Karpas-422 (cell line): ENCODE measurements at regions not wholly inside any gene's neighbourhood (a gene's known extent, or its start where the extent isn't known, plus 50 kb on each side); places are given as distances from the start of the nearest gene placed in this dataset.

Experiments
- DNase-seq: peaks from one replicate; pipeline ENCODE4 v3.0.0-alpha.2; 2015
- H2AFZ ChIP-seq: fragments of 200-600 bp; sonication (generic); 2 replicates; pipeline ENCODE4 v1.6.1; 2014; ENCODE audit warnings: antibody characterized with exemption, low read length, mixed read lengths
- H3K27ac ChIP-seq: fragments of 200-600 bp; sonication (generic); 2 replicates; pipeline ENCODE4 v1.5.1; 2014; ENCODE audit warnings: mild to moderate bottlenecking, low read length, moderate library complexity
- H3K27me3 ChIP-seq: fragments of 200-600 bp; sonication (generic); 2 replicates; pipeline ENCODE4 v1.6.1; 2014; ENCODE audit warnings: low read length, mixed read lengths
- H3K36me3 ChIP-seq: fragments of 200-600 bp; sonication (generic); 2 replicates; pipeline ENCODE4 v1.6.1; 2014; ENCODE audit warnings: low read length, mixed read lengths; ENCODE audit not compliant: insufficient read depth
- H3K4me1 ChIP-seq: fragments of 200-600 bp; sonication (generic); 2 replicates; pipeline ENCODE4 v1.6.1; 2014; ENCODE audit warnings: mild to moderate bottlenecking, low read length, mixed read lengths
- H3K4me2 ChIP-seq: fragments of 200-600 bp; sonication (generic); 2 replicates; pipeline ENCODE4 v1.6.1; 2014; ENCODE audit warnings: low read length, low read depth, mild to moderate bottlenecking; ENCODE audit not compliant: poor library complexity, severe bottlenecking
- H3K4me3 ChIP-seq: fragments of 200-600 bp; sonication (generic); 2 replicates; pipeline ENCODE4 v1.5.1; 2014; ENCODE audit warnings: mild to moderate bottlenecking, antibody characterized with exemption, low read length, mixed read lengths
- H3K79me2 ChIP-seq: fragments of 200-600 bp; sonication (generic); 2 replicates; pipeline ENCODE4 v1.6.1; 2014; ENCODE audit warnings: mild to moderate bottlenecking, low read length, mixed read lengths
- H3K9ac ChIP-seq: fragments of 200-600 bp; sonication (generic); 2 replicates; pipeline ENCODE4 v1.6.0; 2014; ENCODE audit warnings: low read length
- H3K9me2 ChIP-seq: fragments of 200-600 bp; sonication (generic), shearing (Covaris generic); replicated peaks from 2 replicates; pipeline ENCODE4 v1.6.0; 2014; ENCODE audit warnings: mild to moderate bottlenecking, low read length, moderate library complexity; ENCODE audit not compliant: insufficient read depth
- H3K9me3 ChIP-seq: fragments of 300-700, 200-600 bp; sonication (generic); 2 replicates; pipeline ENCODE4 v1.6.1; 2014; ENCODE audit warnings: low read length, mixed read lengths
- H4K20me1 ChIP-seq: fragments of 200-600 bp; sonication (generic); 2 replicates; pipeline ENCODE4 v1.6.1; 2014; ENCODE audit warnings: mild to moderate bottlenecking, antibody characterized with exemption, low read length, low read depth; ENCODE audit not compliant: insufficient read depth

DNA sequence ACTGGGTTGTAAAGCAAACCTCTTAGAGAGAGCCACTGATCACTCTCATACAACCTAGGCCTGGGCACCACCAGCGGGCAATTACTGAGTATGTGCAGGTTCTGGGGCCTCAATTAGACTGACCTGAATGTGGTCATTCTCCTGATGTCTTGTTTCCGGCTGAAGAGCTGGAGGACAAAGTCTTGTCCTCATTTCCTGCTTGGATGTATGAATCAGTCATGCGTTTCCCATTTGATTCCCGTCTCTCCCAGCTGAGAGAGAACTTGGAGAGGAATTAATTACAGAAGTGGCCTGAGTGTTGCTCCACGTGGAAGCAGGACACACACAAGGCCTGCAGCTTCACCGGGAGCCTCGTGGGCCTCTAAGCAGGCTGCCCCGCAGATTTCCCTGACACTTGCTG, 799.3 kb upstream of the ARGLU1 start:
- H4K20me1 ChIP-seq, result no peaks in the 10 kb centered on the region
- H3K79me2 ChIP-seq, result no peaks in the 10 kb centered on the region
- no peaks in the 10 kb centered on the region for H3K4me1 ChIP-seq
- H3K36me3 ChIP-seq, result no peaks in the 10 kb centered on the region
- H2AFZ ChIP-seq, result no peak overlapping the region
- no peaks in the 10 kb centered on the region for H3K27me3 ChIP-seq
- no peak overlapping the region for H3K4me2 ChIP-seq
- no peaks in the 10 kb centered on the region; the same call in 1 of the 2 replicates for H3K9me2 ChIP-seq
- H3K9ac ChIP-seq, result no peak overlapping the region
- 0 out of 2 replicates have a peak, but pooled peaks cover 4% of the 10 kb centered on the region for H3K9me3 ChIP-seq
- H3K4me3 ChIP-seq, result no peak overlapping the region
- no peak overlapping the region for H3K27ac ChIP-seq
- no peak for DNase-seq

DNA sequence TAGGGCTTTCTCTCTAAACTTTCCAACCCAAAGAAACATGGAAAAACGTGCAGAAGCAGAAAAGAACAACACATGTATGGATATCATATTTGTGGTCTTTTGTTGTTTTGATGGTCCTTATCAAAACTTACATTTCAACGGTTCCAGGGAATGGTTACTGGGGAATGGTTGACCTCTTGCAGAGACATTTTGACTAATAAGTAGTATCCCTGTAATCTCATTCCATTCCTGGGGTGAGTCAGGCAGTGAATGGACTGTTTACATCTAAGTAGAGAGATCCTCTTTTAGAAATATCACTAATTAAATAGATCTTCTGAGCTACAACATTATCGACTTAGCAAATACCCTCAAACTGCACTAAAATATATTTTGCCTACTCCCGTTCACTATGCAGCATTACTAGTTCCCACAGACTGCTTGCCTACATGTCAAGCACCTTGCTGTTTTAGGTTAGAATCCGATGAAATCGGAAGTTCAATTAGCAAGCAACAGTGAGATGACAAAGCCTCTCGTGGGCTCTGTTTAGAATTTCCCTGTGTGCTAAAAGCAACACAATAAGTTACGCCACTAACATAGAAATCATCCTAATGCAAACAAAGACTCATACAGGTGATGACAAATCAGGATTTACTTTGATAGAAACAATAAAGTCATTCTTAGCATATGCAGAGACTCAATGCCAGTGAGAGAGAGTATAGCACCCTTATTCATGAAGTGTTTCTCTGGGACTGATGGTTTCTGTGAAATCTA, 797.7 kb upstream of the ARGLU1 start:
- Histone ChIP-seq H3K27ac (no peak overlapping the region), H2AFZ (no peak overlapping the region), H3K4me3 (no peak overlapping the region), H3K79me2 (no peaks in the 10 kb centered on the region), H3K9me3 (0 out of 2 replicates have a peak, but pooled peaks cover 4% of the 10 kb centered on the region), H3K4me2 (no peak overlapping the region), H3K9me2 (no peaks in the 10 kb centered on the region; the same call in 1 of the 2 replicates), H3K36me3 (no peaks in the 10 kb centered on the region), H3K4me1 (no peaks in the 10 kb centered on the region), H4K20me1 (no peaks in the 10 kb centered on the region), H3K27me3 (no peaks in the 10 kb centered on the region), H3K9ac (no peak overlapping the region)
- no peak for DNase-seq

DNA sequence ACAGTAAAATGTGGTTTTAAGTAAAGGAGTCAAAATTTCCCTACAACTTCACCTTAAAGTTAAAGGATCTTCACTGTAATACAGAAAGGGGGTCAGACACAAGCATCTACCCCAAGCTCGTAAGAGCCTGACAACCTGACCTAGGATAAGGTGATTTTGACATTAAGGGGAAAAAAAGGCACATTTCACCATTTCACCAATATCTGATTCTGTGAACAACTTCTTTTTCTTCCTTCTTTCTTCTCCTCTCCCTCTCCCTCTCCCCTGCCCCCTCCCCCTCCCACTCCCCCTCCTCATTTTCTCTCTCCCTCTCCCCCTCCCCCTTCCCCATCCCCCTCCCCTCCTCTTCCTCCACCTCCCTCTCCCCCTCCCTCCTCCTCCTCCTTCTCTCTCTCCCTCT, 796.7 kb upstream of the ARGLU1 start:
- no peak overlapping the region for H2AFZ ChIP-seq
- H3K27ac ChIP-seq, result no peak overlapping the region
- peaks cover 4% of the 10 kb centered on the region; the same call in 1 of the 2 replicates for H3K9me3 ChIP-seq
- DNase-seq, result no peak
- H3K27me3 ChIP-seq, result no peaks in the 10 kb centered on the region
- H3K4me1 ChIP-seq, result no peaks in the 10 kb centered on the region
- no peak overlapping the region for H3K4me3 ChIP-seq
- no peak overlapping the region for H3K9ac ChIP-seq
- H4K20me1 ChIP-seq, result no peaks in the 10 kb centered on the region
- no peak overlapping the region for H3K4me2 ChIP-seq
- no peaks in the 10 kb centered on the region for H3K79me2 ChIP-seq
- no peaks in the 10 kb centered on the region for H3K36me3 ChIP-seq
- no peaks in the 10 kb centered on the region; the same call in 1 of the 2 replicates for H3K9me2 ChIP-seq

DNA sequence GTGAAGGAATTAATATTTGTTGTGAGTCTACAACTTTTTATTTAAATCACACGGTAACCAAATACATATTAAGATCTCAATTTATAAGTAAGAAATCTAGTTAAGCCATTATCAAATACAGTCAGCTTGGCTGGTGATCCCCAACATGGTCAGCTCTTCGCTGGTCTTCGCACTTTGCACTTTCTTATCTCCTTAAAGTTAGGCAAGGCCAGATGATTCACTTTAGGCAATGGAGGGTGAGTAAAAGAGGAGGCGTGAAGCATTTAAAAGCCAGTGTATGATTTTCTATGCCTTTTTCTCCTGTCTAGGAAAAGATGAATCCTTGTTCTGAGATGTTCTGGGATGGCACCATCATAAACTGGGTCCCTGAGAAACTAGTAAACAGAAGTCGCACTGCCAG, 793.7 kb upstream of the ARGLU1 start:
- no peak overlapping the region for H3K4me2 ChIP-seq
- no peaks in the 10 kb centered on the region for H3K79me2 ChIP-seq
- no peak overlapping the region for H2AFZ ChIP-seq

GRCh38 chr13:107360010-107360409, 792.1 kb upstream of the ARGLU1 start:
- no peak for DNase-seq
- Histone ChIP-seq H2AFZ (no peak overlapping the region), H4K20me1 (no peaks in the 10 kb centered on the region), H3K27ac (no peak overlapping the region), H3K4me3 (no peak overlapping the region), H3K9me2 (no peaks in the 10 kb centered on the region; the same call in 1 of the 2 replicates), H3K4me2 (no peak overlapping the region), H3K36me3 (no peaks in the 10 kb centered on the region), H3K9ac (no peak overlapping the region), H3K79me2 (no peaks in the 10 kb centered on the region), H3K27me3 (no peaks in the 10 kb centered on the region), H3K4me1 (no peaks in the 10 kb centered on the region), H3K9me3 (peaks cover 3% of the 10 kb centered on the region)

More for the DNA sequence above, 793.7 kb upstream of the ARGLU1 start:
- peaks cover 3% of the 10 kb centered on the region for H3K9me3 ChIP-seq
- no peak overlapping the region for H3K9ac ChIP-seq
- no peaks in the 10 kb centered on the region for H3K36me3 ChIP-seq
- no peak overlapping the region for H3K4me3 ChIP-seq
- H3K27me3 ChIP-seq, result no peaks in the 10 kb centered on the region
- no peaks in the 10 kb centered on the region for H3K4me1 ChIP-seq
- H4K20me1 ChIP-seq, result no peaks in the 10 kb centered on the region
- no peaks in the 10 kb centered on the region; the same call in 1 of the 2 replicates for H3K9me2 ChIP-seq
- DNase-seq, result no peak
- no peak overlapping the region for H3K27ac ChIP-seq

DNA sequence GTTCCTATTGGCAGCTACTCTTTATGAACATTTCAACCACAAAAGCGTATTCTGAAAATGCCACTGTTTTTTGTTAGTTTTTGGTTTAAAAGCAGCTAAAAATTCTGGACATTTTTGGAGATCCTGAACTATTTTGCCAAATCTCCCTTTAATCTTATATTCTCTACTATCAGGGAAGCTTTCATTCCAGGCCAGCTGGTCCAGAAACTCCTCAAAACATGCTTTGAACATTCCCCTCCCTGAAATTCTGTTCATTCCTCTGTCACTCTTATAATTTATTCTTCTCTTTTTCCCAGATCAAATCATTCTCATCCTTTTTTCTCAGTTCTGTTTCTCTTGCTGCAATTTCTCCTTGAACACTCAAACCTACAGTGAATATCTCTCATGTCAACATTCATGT, 790.9 kb upstream of the ARGLU1 start:
- no peak overlapping the region for H3K27ac ChIP-seq
- no peak overlapping the region for H2AFZ ChIP-seq
- no peaks in the 10 kb centered on the region for H3K4me1 ChIP-seq
- no peaks in the 10 kb centered on the region for H3K36me3 ChIP-seq
- peaks cover 6% of the 10 kb centered on the region for H3K9me3 ChIP-seq
- no peak overlapping the region for H3K4me2 ChIP-seq
- H3K9ac ChIP-seq, result no peak overlapping the region
- H3K27me3 ChIP-seq, result no peaks in the 10 kb centered on the region
- H4K20me1 ChIP-seq, result no peaks in the 10 kb centered on the region
- no peaks in the 10 kb centered on the region; the same call in 1 of the 2 replicates for H3K9me2 ChIP-seq
- H3K4me3 ChIP-seq, result no peak overlapping the region
- DNase-seq, result no peak
- no peaks in the 10 kb centered on the region for H3K79me2 ChIP-seq

DNA sequence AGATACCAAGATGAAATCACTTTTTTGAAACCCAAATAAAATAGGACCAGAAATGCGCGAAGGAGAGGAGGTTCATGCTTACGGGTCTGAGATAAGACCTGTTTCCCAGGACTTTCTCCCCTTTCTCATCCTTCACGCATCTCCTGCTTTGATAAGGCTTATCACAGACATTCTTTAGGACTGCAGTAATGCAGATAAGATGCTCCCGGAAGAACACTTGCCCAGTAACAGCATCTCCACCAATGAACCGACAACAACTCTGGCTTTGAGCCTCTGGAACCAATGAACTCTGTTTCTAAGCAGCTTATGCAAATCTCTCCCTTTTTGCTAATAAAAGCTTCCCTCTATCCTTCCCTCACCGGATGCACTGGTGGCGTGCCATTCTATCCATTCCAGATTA, 783.4 kb upstream of the ARGLU1 start:
- H3K9me2 ChIP-seq, result no peaks in the 10 kb centered on the region
- H2AFZ ChIP-seq, result no peak overlapping the region
- no peak overlapping the region for H3K9ac ChIP-seq
- H4K20me1 ChIP-seq, result no peaks in the 10 kb centered on the region
- H3K27me3 ChIP-seq, result no peaks in the 10 kb centered on the region
- H3K27ac ChIP-seq, result no peak overlapping the region
- no peaks in the 10 kb centered on the region for H3K36me3 ChIP-seq
- H3K4me1 ChIP-seq, result no peaks in the 10 kb centered on the region
- peaks cover 30% of the 10 kb centered on the region for H3K9me3 ChIP-seq
- H3K79me2 ChIP-seq, result no peaks in the 10 kb centered on the region
- no peak overlapping the region for H3K4me2 ChIP-seq
- DNase-seq, result no peak
- H3K4me3 ChIP-seq, result no peak overlapping the region

- H4K20me1 ChIP-seq, result no peaks in the 10 kb centered on the region
- no peaks in the 10 kb centered on the region for H3K36me3 ChIP-seq
- no peak overlapping the region for H2AFZ ChIP-seq
- no peaks in the 10 kb centered on the region for H3K79me2 ChIP-seq
- no peak overlapping the region for H3K4me2 ChIP-seq
- DNase-seq, result no peak
- no peaks in the 10 kb centered on the region for H3K4me1 ChIP-seq
- H3K27ac ChIP-seq, result no peak overlapping the region
- H3K9me2 ChIP-seq, result no peaks in the 10 kb centered on the region
- H3K9me3 ChIP-seq, result peaks cover 27% of the 10 kb centered on the region
- no peaks in the 10 kb centered on the region for H3K27me3 ChIP-seq
- H3K4me3 ChIP-seq, result no peak overlapping the region
- no peak overlapping the region for H3K9ac ChIP-seq
Observed at GRCh38 chr13:107348925-107349324, 781.0 kb upstream of the ARGLU1 start.
